ENCODE measurements at regions not wholly inside any gene's neighbourhood (a gene's known extent, or its start where the extent isn't known, plus 50 kb on each side); places are given as distances from the start of the nearest gene placed in this dataset.

- DNase-seq, result no peak
Measured at GRCh38 chr4:121277194-121278105, 103.4 kb downstream of the QRFPR start.

DNA sequence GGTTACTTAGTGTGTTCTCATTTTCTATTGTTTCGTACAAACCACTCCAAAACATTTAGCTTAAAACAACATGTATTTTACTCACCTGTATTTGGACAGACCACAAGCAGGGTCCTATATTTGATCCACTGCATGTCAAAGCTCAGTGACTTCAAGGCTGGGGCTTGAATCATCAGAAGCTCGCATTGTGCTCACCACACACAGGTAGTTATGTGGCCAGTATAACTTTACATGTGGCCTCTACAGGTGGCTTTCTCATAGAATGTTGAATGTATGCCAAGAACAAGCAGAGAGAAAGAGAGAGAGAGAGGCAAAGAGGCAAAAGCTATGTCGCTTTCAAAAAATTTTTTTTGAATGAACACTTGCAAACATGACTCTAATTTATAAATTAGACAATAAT is 107.6 kb downstream of the QRFPR start:
- DNase-seq, result no peak

DNA sequence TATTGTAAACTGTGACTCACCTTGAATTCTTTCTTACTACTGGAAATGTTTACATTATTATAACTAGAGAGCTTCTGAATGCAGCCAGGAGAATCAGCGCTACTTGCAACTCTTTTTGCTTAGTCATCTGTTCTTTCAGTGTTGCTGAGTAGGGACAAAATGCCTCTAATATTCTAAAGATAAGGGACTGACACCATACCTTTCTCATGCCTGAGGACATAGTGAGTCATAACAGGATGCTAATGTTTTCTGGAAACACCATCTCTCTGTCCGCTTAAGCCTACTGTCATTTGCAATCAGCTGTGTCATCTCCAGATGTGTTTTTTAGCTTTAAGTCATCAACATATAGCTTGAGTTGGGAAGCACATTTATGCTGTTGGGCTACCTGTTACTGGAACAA is 108.3 kb downstream of the QRFPR start:
- no peak for DNase-seq

- DNase-seq, result no peak
Measured at GRCh38 chr4:121270389-121270788, 106.3 kb upstream of the TNIP3 start.

DNA sequence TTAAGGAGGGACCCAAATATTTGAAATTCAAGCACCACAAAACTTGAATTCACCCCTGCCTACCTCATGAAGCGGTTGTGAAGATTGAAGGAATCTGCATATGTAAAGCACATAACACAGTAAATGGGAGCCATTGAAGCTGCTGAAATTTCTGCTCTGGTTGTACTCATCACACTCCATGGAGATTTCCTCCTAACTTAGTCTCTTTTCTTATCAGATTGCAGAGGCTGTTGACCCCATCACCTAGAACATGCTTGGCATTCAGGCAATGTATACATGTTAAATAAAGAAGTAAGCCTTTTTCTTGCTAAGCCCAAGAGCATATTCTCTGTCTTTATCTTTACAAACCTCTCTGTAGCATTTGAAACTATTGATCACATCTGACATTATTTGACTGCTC is 104.9 kb upstream of the TNIP3 start:
- DNase-seq, result no peak

DNA sequence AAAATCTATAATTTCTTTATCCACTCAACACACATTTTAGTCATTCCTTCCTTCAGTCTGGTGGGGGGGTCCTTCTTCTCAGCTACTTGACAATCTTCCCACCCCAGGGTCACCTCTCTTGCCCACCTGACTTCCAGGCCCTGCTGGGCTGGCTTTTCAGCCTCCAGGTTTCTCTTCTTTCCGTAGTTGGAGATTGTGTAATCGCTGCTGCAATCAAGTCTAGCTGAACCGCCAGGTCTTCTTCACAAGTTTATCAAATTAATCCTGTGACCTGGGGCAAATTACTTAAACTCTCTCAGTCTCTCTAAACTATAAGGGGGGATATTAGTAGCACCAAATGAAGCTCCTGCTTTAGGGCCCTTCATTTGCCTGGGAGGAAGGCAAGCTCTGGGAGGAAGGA is 102.9 kb upstream of the TNIP3 start:
- no peak for DNase-seq

DNA sequence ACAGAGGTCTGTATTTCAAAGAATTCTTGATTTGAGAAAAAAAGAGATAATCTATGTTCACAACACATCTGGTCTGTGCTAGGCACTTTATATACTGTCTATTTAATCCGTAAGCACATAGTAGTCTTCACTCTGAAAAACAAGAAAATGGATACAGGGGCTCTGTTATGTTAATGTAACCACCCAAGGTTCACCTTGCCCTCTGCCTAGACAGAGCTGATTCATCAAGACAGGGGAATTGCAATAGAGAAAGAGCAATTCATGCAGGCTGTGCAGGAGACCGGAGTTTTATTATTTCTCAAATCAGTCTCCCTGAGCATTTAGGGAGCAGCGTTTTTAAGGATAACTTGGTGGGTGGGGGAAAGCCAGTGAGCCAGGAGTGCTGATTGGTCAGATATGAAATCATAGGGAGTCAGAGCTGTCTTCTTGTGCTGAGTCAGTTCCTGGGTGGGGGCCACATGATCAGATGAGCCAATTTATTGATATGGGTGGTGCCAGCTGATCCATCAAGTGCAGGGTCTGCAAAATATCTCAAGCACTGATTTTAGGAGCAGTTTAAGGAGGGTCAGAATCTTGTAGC is 92.9 kb upstream of the TNIP3 start:
- no peak for DNase-seq

DNA sequence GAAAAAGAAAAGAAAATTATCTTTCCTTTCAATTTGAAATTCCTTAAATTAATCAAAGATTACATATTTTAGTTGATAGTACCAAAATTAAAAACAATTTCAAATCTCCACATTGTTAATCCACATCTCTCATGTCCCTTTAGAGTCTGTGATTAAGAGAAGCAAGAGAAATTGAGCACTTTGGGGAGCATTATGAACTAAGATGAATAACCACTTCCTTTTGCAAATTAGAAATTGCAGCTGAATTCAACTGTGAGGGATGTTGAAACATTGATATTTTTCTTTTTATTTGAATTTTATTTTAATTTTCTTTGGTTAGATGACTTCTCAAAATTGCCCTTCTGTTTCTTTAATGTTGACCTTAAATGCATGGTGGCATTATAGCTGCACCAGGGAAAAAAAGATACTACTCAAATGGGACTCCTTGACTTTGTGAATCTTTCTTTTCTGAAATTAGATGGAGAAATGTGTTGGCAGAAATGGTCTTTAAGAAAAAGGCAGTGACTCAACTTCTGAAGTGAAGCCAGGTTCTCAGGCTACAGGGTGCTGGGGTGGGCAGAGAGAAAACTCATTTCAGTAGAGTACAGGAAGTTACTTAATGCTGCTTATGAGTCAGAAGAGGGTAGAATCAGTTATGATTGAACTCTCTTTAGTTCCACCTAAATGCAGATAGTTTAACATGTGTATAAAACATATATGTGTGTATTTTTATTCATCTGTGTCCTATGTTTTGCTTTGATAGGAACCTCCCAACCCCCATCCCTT is 92.0 kb upstream of the TNIP3 start:
- no peak for DNase-seq

DNA sequence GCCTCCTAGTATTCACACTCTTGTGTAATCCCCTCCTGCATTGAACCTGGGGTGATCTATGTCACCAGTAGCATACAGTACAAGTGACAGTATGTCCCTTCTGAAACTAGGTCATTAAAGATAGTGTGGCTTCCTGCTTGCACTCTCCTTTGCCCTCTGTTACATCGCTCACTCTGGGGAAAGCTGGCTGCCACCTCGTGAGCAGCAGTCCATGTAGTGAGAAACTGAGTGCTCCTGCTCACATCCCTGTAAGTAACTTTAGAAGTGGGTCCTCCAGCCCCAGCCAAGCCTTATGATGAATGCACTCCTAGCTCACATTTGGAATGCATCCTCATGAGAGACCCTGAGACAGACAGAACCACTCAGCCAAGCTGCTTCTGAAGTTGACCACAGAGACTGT is 89.8 kb upstream of the TNIP3 start:
- DNase-seq, result no peak

GRCh38 chr4:121252224-121252806 is 88.2 kb upstream of the TNIP3 start:
- DNase-seq, result peak; percentile 10

GRCh38 chr4:121248747-121249146 is 84.6 kb upstream of the TNIP3 start:
- DNase-seq, result no peak

DNA sequence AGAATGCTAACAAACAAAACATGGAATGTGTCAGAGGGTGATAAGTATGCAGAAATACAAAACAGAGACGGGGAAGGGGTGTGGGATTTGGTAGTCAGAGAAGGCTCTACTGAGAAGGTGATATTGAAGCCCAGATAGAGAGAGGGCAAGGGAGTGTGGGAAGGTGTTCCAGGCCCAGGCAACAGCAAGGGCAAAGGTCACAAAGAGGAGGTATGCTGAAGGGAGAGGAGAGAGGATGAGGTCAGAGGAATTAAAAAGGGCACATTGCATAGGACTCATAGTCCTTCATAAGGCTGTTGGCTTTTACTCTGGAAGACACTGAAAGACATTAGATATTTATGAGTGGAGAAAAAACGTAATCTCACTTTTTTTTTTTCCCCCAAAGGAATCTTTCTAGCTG is 82.6 kb upstream of the TNIP3 start:
- DNase-seq, result no peak

- no peak for DNase-seq
Measured at GRCh38 chr4:121243485-121243884, 79.4 kb upstream of the TNIP3 start.

- DNase-seq, result no peak
Measured at GRCh38 chr4:121242188-121242750, 78.1 kb upstream of the TNIP3 start.

GRCh38 chr4:121239951-121240350 is 75.8 kb upstream of the TNIP3 start:
- DNase-seq, result no peak

- no peak for DNase-seq
Measured at GRCh38 chr4:121238461-121238860, 74.3 kb upstream of the TNIP3 start.

- DNase-seq, result no peak
Measured at GRCh38 chr4:121237069-121237399, 72.9 kb upstream of the TNIP3 start.

DNA sequence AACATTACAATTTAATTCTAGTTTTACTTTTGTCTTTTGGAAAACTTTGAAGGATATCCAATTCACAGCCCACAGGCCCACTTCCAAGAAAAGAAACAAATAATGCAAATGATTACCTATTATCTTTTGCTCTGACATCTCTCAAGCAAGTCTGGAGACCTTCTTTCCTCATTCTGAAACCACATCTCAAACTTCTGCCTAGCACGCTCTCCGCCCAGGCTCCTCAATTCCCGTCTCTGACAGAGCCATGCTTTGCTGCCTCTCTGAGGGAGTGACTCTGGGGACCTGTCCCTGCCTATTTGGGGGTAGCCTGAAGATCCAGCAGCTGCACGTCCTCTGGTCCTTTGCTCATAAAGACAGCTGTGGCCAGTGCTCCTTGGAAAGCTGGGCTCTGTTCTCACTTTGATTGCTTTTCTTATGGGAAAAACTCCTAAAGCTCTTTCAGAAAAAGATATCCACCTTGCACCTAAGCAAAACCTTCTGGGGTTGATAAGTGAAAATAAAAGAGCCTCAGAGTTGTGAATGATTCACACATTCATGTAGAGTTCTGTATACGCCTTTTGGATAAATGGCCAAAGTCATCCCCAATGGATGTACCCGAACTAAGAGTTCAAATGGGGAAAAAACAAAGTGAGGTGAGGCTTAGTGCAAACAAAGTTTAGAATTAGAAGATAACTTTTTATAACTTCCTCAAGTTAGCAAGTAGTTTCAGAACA is 72.4 kb upstream of the TNIP3 start:
- DNase-seq, result no peak

DNA sequence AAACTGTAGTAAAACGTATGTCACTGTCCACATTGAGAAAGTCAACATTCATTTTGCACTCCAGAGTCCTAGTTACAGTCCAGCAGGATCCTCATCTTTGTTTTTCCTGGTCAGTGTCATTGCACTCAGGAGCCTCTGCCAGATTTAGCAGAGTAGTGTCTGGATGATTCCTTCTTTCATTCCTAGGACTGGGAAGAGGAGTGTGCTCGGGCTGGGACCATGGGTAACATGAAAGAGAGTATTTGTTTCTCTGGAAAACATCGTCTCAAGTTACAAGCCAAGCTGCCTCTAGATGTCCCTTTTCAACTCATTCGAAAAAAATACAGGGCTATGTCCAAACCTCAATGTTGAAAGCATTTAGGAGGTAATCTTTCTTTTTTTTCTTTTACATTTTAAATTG is 69.9 kb upstream of the TNIP3 start:
- DNase-seq, result no peak

- DNase-seq, result no peak
Measured at GRCh38 chr4:121229993-121230392, 65.9 kb upstream of the TNIP3 start.

DNA sequence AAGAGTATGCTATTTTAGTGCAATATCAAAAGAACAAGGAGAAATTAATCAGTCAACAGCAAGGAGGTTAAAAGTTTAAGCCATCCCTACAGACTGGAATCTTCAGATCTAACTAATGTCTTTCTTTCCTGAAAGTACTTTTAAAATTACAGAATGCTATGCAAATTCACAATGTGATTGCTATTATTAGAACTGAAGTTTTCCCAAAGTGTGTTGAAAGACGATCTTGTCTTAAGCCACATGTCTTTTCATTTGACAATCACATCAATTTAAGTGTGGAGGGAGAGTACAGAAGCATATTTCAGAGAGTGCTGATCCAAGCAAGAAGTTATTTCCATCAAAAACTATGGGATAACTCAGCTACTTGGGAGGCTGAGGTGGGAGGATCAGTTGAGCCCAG is 64.7 kb upstream of the TNIP3 start:
- DNase-seq, result no peak

DNA sequence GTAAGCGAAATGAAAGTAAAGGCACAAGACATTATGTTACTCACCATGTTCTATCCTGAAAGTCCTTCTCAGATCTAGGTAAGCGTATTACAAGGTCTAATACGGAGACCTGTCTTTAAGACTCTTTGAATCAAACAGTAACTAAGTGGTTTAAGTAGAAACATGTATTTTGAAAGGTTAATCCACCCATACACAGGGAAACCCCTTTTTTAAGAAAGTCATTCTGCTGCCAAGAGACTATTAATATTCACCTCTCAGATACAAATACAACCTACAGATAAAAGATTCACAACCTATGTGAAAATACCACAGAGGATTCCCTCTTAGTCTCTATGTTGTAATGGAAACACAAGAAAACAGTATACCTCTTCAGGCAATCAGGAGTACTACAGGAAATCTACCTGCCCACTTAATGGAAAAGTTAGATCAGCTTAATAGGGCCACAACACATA is 63.2 kb upstream of the TNIP3 start:
- no peak for DNase-seq

- DNase-seq, result no peak
Measured at GRCh38 chr4:121226362-121226761, 62.2 kb upstream of the TNIP3 start.

Measured in NCI-H2029 (cell line).